Peyer's patch (tissue), 4 donors: ENCODE measurements at regions not wholly inside any gene's neighbourhood (a gene's known extent, or its start where the extent isn't known, plus 50 kb on each side); places are given as distances from the start of the nearest gene placed in this dataset.

Source experiments
- DNase-seq, 3 donors: peaks; one replicate each; pipeline ENCODE4 v3.0.0-alpha.2; 2017 to 2019
- H3K27ac ChIP-seq, 4 donors: fragments of 200-600 bp; sonication (generic); one replicate each; pipeline ENCODE4 v1.5.1; 2016 to 2019
- H3K27me3 ChIP-seq, 2 donors: fragments of 200-600 bp; sonication (generic); one replicate each; pipeline ENCODE4 v1.5.1; 2019
- H3K36me3 ChIP-seq, 3 donors: fragments of 200-600 bp; sonication (generic); one replicate each; pipeline ENCODE4 v1.5.1; 2016 to 2019
- H3K4me1 ChIP-seq, 4 donors: fragments of 200-600 bp; sonication (generic); one replicate each; pipeline ENCODE4 v1.5.1; 2016 to 2019
- H3K4me3 ChIP-seq, 4 donors: fragments of 200-600 bp; sonication (generic); 1 replicate in 3 of 4; 2 replicates in 1 of 4; pipeline ENCODE4 v1.5.1; 2016 to 2019; ENCODE audit warnings: mild to moderate bottlenecking in 1 of 4
- H3K9me3 ChIP-seq, 4 donors: fragments of 200-600 bp; sonication (generic); one replicate each; pipeline ENCODE4 v1.5.1; 2016 to 2019; ENCODE audit warnings: mild to moderate bottlenecking in 1 of 4
- POLR2A ChIP-seq, 2 donors: fragments of 450-650 bp; IDR thresholded peaks; one replicate each; pipeline ENCODE4 v1.5.1; 2017; ENCODE audit warnings: antibody characterized with exemption in 2 of 2, mild to moderate bottlenecking in 2 of 2, moderate library complexity in 2 of 2
- TF ChIP-seq, protein P1 (sequence below), 6 experiments: fragments of 450-650 bp in 4 of 6; fragments of 200-600 bp in 2 of 6; sonication (generic) in 1 of 6; IDR thresholded peaks; one replicate each; pipeline ENCODE4 v1.5.1; 2017 to 2019; ENCODE audit warnings: antibody characterized with exemption in 6 of 6, mild to moderate bottlenecking in 3 of 6, moderate library complexity in 1 of 6

GRCh38 chr1:93753791-93754763, 72.4 kb upstream of the BCAR3 start:
- Histone ChIP-seq H3K27me3 (no peaks in the 10 kb centered on the region), H3K9me3 (no peaks in the 10 kb centered on the region), H3K4me1 (no peaks in the 10 kb centered on the region), H3K4me3 (no peak overlapping the region), H3K36me3 (no peaks in the 10 kb centered on the region), H3K27ac (no peak overlapping the region)
- DNase-seq, result no peak
- TF ChIP-seq POLR2A (IDR thresholded peaks at IDR 0.05), result no peak
- TF ChIP-seq, protein P1, sequence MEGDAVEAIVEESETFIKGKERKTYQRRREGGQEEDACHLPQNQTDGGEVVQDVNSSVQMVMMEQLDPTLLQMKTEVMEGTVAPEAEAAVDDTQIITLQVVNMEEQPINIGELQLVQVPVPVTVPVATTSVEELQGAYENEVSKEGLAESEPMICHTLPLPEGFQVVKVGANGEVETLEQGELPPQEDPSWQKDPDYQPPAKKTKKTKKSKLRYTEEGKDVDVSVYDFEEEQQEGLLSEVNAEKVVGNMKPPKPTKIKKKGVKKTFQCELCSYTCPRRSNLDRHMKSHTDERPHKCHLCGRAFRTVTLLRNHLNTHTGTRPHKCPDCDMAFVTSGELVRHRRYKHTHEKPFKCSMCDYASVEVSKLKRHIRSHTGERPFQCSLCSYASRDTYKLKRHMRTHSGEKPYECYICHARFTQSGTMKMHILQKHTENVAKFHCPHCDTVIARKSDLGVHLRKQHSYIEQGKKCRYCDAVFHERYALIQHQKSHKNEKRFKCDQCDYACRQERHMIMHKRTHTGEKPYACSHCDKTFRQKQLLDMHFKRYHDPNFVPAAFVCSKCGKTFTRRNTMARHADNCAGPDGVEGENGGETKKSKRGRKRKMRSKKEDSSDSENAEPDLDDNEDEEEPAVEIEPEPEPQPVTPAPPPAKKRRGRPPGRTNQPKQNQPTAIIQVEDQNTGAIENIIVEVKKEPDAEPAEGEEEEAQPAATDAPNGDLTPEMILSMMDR (IDR thresholded peaks at IDR 0.05), result no peak

DNA sequence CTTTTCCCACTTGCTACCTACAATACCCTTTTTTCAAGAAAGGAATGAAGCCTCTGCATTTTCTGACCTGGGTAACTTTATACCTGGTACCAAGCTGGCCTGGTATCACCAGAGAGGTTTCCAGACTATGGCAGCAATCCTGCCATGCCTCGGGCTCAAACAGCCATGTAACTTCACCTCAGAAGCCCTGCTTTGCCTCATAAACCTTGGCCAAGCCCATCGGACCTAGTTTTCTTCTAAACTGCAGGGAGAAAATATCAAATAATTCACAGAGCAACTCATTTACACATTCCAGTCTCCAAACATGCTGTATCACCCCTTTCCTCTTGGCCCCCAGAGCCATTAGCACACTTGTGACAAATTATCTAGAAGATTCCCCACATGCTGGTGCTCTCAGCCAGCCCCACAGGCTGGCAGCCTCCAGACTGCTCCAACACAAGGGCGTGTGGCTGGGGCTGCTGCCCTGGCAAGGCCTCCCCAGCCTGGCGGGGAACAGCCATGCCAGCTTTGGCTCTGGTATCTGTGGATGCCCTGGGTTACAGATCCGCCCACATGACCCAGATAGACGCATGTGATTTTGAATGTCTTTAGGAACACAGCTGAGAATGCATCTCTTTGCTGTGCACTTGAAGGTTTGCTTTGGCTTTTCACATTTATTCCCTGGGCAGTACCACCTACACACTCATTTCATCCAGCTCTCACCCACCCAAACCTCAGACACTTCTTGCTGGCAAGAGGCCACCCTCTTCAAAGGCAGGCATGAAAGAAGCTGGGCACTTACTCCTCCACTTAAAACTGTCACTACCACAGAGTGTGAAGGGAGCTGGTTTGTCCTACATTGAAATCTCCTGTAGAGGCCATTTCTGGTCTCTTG, 70.0 kb upstream of the BCAR3 start:
- Histone ChIP-seq H3K27ac (no peak overlapping the region), H3K9me3 (no peaks in the 10 kb centered on the region), H3K36me3 (no peaks in the 10 kb centered on the region), H3K4me3 (no peak overlapping the region), H3K27me3 (no peaks in the 10 kb centered on the region), H3K4me1 (no peaks in the 10 kb centered on the region)
- TF ChIP-seq, protein P1 (IDR thresholded peaks at IDR 0.05), result no peak
- TF ChIP-seq POLR2A (IDR thresholded peaks at IDR 0.05), result no peak
- DNase-seq, result no peak

GRCh38 chr1:93750955-93751354, 69.3 kb upstream of the BCAR3 start:
- no peak for TF ChIP-seq POLR2A (IDR thresholded peaks at IDR 0.05)
- TF ChIP-seq, protein P1 (IDR thresholded peaks at IDR 0.05), result no peak
- H3K27ac ChIP-seq, result peak overlapping the region in 1 of 4 donors; percentile 6
- peak in 1 of 3 donors; percentile 28 for DNase-seq
- no peak overlapping the region for H3K4me3 ChIP-seq
- H3K9me3 ChIP-seq, result no peaks in the 10 kb centered on the region
- no peaks in the 10 kb centered on the region for H3K36me3 ChIP-seq
- no peaks in the 10 kb centered on the region for H3K27me3 ChIP-seq
- no peaks in the 10 kb centered on the region for H3K4me1 ChIP-seq

DNA sequence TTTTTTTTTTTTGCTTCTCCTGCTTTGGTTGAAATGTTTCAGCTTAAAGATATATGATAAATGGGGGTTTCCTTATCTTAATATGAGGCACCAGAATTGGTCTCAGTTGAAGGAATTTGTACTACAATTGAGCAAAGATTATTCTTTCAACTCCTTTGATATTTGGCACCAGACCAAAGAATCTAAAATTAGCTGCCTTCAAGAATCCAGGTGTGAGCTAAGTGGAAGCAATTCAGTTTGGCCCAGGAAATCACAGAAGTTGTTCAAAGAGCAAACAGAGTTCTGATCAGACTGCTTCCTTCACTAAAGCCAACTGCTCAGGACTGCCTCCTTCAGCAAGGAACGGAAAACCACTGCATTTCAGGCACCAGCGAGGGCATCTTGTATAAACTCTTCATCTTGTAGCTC, 68.3 kb upstream of the BCAR3 start:
- no peaks in the 10 kb centered on the region for H3K36me3 ChIP-seq
- TF ChIP-seq, protein P1 (IDR thresholded peaks at IDR 0.05), result peak in 3 of 6 experiments; percentile 10 to 23 (median 22)
- no peak for TF ChIP-seq POLR2A (IDR thresholded peaks at IDR 0.05)
- H3K27ac ChIP-seq, result peak overlapping the region in 1 of 4 donors; percentile 18
- DNase-seq, result no peak
- H3K27me3 ChIP-seq, result no peaks in the 10 kb centered on the region
- H3K4me1 ChIP-seq, result no peaks in the 10 kb centered on the region
- no peaks in the 10 kb centered on the region for H3K9me3 ChIP-seq
- no peak overlapping the region for H3K4me3 ChIP-seq

DNA sequence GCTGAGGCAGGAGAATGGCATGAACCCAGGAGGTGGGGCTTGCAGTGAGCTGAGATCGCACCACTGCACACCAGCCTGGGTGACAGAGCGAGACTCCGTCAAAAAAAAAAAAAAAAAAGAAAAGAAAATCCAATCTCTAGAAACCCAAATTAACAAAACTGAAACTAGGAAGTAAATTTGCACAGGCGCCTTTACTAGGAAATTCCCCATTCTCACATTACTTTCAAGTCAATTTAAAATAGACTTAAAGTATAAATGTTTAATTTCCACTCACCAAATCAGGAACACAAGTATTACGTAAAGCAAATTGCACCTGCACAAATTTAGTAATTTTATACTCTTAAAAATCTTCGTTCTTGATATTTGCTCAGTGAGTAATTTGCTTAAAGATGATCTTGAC, 67.8 kb upstream of the BCAR3 start:
- Histone ChIP-seq H3K4me1 (no peaks in the 10 kb centered on the region), H3K36me3 (no peaks in the 10 kb centered on the region), H3K4me3 (no peak overlapping the region), H3K27ac (peak overlapping the region in 1 of 4 donors; percentile 18), H3K9me3 (no peaks in the 10 kb centered on the region), H3K27me3 (no peaks in the 10 kb centered on the region)
- DNase-seq, result no peak
- no peak for TF ChIP-seq POLR2A (IDR thresholded peaks at IDR 0.05)
- TF ChIP-seq, protein P1 (IDR thresholded peaks at IDR 0.05), result no peak
